GM12878 (cell line): ENCODE measurements at regions not wholly inside any gene's neighbourhood (a gene's known extent, or its start where the extent isn't known, plus 50 kb on each side); places are given as distances from the start of the nearest gene placed in this dataset.

Experiments
- ATAC-seq: fragments of 200-7000 bp; cut with Tn5 transposase; 3 replicates; pipeline ENCODE4 v1.9.1; 2020; ENCODE audit warnings: mild to moderate bottlenecking, moderate library complexity
- BruUV-seq: library from RNA; stranded (reverse); fragments of 400-500 nt; replicated peaks from 2 replicates; lab custom pipeline; 2021; lab: Mats Ljungman, UMichigan
- CTCF ChIA-PET: fragments of 300-600 bp; sonication (Branson Sonifier 250); formaldehyde crosslinking; extraction: SDS; loops from one replicate; lab custom pipeline; 2021; ENCODE audit warnings: inconsistent platforms; lab: Yijun Ruan, JAX
- POLR2A ChIA-PET: fragments of 350-600 bp; formaldehyde crosslinking; extraction: SDS; loops from one replicate; lab custom pipeline; 2021; ENCODE audit warnings: inconsistent platforms; lab: Charles Lee
- RAD21 ChIA-PET: fragments of 300-600 bp; sonication (Branson Sonifier 250); formaldehyde crosslinking; loops from one replicate; lab custom pipeline; 2023; ENCODE audit warnings: antibody characterized with exemption; ENCODE audit not compliant: unreplicated experiment; lab: Charles Lee
- SMC1A ChIA-PET: fragments of 300-600 bp; sonication (Branson Sonifier 250); formaldehyde crosslinking; loops from one replicate; lab custom pipeline; 2023; ENCODE audit not compliant: unreplicated experiment, uncharacterized antibody; lab: Charles Lee
- DNase-seq: peaks from one replicate; pipeline ENCODE4 v3.0.0-alpha.2; 2011; ENCODE audit warnings: low read depth, low spot score
- FAIRE-seq: peaks from 3 replicates; lab custom pipeline; 2011; peaks lifted over from hg19 to GRCh38; lab: Jason Lieb, UNC
- H2AFZ ChIP-seq: 2 replicates; pipeline ENCODE4 v1.6.0; 2011; ENCODE audit warnings: low read depth, low read length, control low read depth; ENCODE audit not compliant: control insufficient read depth
- H3K27ac ChIP-seq: 2 replicates; pipeline ENCODE4 v1.5.1; 2011; ENCODE audit warnings: control low read depth; ENCODE audit not compliant: control insufficient read depth, insufficient read depth
- H3K27me3 ChIP-seq, 2 experiments: replicated peaks in 1 of 2; 2 replicates each; pipeline versions ENCODE4 v1.6.0 to v1.6.1; 2011; ENCODE audit warnings: low read length in 1 of 2; ENCODE audit not compliant: control insufficient read depth in 2 of 2, insufficient read depth in 2 of 2
- H3K36me3 ChIP-seq, 2 experiments: 2 replicates each; pipeline ENCODE4 v1.5.1; 2011; ENCODE audit warnings: low read length in 1 of 2; ENCODE audit not compliant: control insufficient read depth in 2 of 2, insufficient read depth in 2 of 2
- H3K4me1 ChIP-seq: 2 replicates; pipeline ENCODE4 v1.6.1; 2011; ENCODE audit warnings: mild to moderate bottlenecking, low read length, moderate library complexity, mixed read lengths; ENCODE audit not compliant: control insufficient read depth, insufficient read depth
- H3K4me2 ChIP-seq: 2 replicates; pipeline ENCODE4 v1.6.0; 2011; ENCODE audit warnings: control low read depth; ENCODE audit not compliant: control insufficient read depth, insufficient read depth
- H3K4me3 ChIP-seq: fragments of 200-600 bp; sonication (generic); 2 replicates; pipeline ENCODE4 v1.5.1; 2016
- H3K79me2 ChIP-seq: 2 replicates; pipeline ENCODE4 v1.6.0; 2011; ENCODE audit warnings: low read length; ENCODE audit not compliant: control insufficient read depth, insufficient read depth
- H3K9ac ChIP-seq: 2 replicates; pipeline ENCODE4 v1.8.0; 2011; ENCODE audit warnings: low read length, control low read depth, mixed read lengths; ENCODE audit not compliant: control insufficient read depth, insufficient read depth
- H3K9me3 ChIP-seq: replicated peaks from 3 replicates; pipeline ENCODE4 v1.5.1; 2011; ENCODE audit warnings: mild to moderate bottlenecking, low read length; ENCODE audit not compliant: control insufficient read depth, insufficient read depth
- H4K20me1 ChIP-seq: 2 replicates; pipeline ENCODE4 v1.6.0; 2011; ENCODE audit not compliant: control insufficient read depth, insufficient read depth
- E4F1 ChIP-seq: fragments of 450-650 bp; IDR thresholded peaks from 2 replicates; pipeline ENCODE4 v1.6.1; 2018; ENCODE audit warnings: borderline replicate concordance, mild to moderate bottlenecking; ENCODE audit not compliant: partially characterized antibody
- FOXM1 ChIP-seq: IDR thresholded peaks from 2 replicates; pipeline ENCODE4 v1.6.1; 2012; ENCODE audit warnings: low read depth, mild to moderate bottlenecking, inconsistent platforms, low read length, moderate library complexity
- HDGF ChIP-seq: fragments of 450-650 bp; IDR thresholded peaks from 2 replicates; pipeline ENCODE4 v1.6.1; 2016; ENCODE audit warnings: antibody characterized with exemption
- IRF5 ChIP-seq: fragments of 450-650 bp; IDR thresholded peaks from 2 replicates; pipeline ENCODE4 v1.6.1; 2017; ENCODE audit warnings: borderline replicate concordance
- JUNB ChIP-seq: IDR thresholded peaks from 2 replicates; pipeline ENCODE4 v1.6.1; 2016; ENCODE audit warnings: antibody characterized with exemption, mild to moderate bottlenecking
- JUND ChIP-seq: IDR thresholded peaks from 2 replicates; pipeline ENCODE4 v1.6.1; 2012; ENCODE audit warnings: low read depth, mild to moderate bottlenecking, low read length, improper control_type of control experiment, moderate library complexity
- MEF2A ChIP-seq: IDR thresholded peaks from 2 replicates; pipeline ENCODE4 v1.6.1; 2011; ENCODE audit warnings: low read depth, mild to moderate bottlenecking, low read length, moderate library complexity; ENCODE audit not compliant: insufficient read depth
- MXI1 ChIP-seq: fragments of 150-350 bp; IDR thresholded peaks from 2 replicates; pipeline ENCODE4 v1.6.1; 2011; ENCODE audit warnings: low read depth, mild to moderate bottlenecking, inconsistent platforms, low read length, improper control_type of control experiment
- NFYB ChIP-seq: IDR thresholded peaks from 2 replicates; pipeline ENCODE4 v1.6.1; 2011; ENCODE audit warnings: low read depth, mild to moderate bottlenecking, low read length, improper control_type of control experiment, moderate library complexity; ENCODE audit not compliant: insufficient read depth
- NR2C2 ChIP-seq: IDR thresholded peaks from 2 replicates; pipeline ENCODE4 v1.6.1; 2011; ENCODE audit warnings: borderline replicate concordance, low read depth; ENCODE audit not compliant: control insufficient read depth, insufficient read length
- PAX5 ChIP-seq: IDR thresholded peaks from 2 replicates; pipeline ENCODE4 v1.6.1; 2011; ENCODE audit warnings: low read depth, low read length, borderline replicate concordance
- RAD21 ChIP-seq: IDR thresholded peaks from 2 replicates; pipeline ENCODE4 v1.6.1; 2011; ENCODE audit warnings: mild to moderate bottlenecking, low read depth, low read length, moderate library complexity; ENCODE audit not compliant: insufficient read depth
- SIN3A ChIP-seq: IDR thresholded peaks from 2 replicates; pipeline ENCODE4 v1.6.1; 2012; ENCODE audit warnings: low read depth, low read length, improper control_type of control experiment
- SIX5 ChIP-seq: IDR thresholded peaks from 2 replicates; pipeline ENCODE4 v1.6.1; 2011; ENCODE audit warnings: mild to moderate bottlenecking, low read depth, low read length, moderate library complexity; ENCODE audit not compliant: severe bottlenecking
- YBX1 ChIP-seq: fragments of 450-650 bp; IDR thresholded peaks from 2 replicates; pipeline ENCODE4 v1.6.1; 2016; ENCODE audit warnings: antibody characterized with exemption
- ZBTB4 ChIP-seq: fragments of 450-650 bp; formaldehyde crosslinking; IDR thresholded peaks from 2 replicates; pipeline ENCODE4 v1.4.0; 2022; ENCODE audit warnings: mild to moderate bottlenecking, moderate library complexity
- WGBS: methylation state at CpG from one replicate; pipeline ENCODE4 v1.1.6; 2016; ENCODE audit warnings: low lambda C conversion rate; ENCODE audit not compliant: insufficient replicate concordance, insufficient coverage; ENCODE audit errors: missing lambda C conversion rate; 5-methylcytosine and 5-hydroxymethylcytosine counted together
- in situ Hi-C: fragments of 300-500 bp; cut with MboI; formaldehyde crosslinking; loops from 9 replicates; pipeline ENCODE4 v1.14.3; 2018; ENCODE audit warnings: mixed read lengths
- intact Hi-C: fragments of 100-400 bp; cut with micrococcal nuclease; formaldehyde crosslinking; loops from one replicate; pipeline ENCODE4 v1.14.2; 2022; ENCODE audit not compliant: unreplicated experiment

- TF ChIP-seq NFYB = no peak
- no peak for TF ChIP-seq YBX1
- TF ChIP-seq JUND = no peak
- no peak for TF ChIP-seq MXI1
Observed at GRCh38 chr15:94943888-94944287, 712.5 kb downstream of the MCTP2 start (continued).

GRCh38 chr15:94951538-94951937 lies 720.2 kb downstream of the MCTP2 start:
- H3K9ac ChIP-seq = no peak overlapping the region
- H3K4me2 ChIP-seq = no peak overlapping the region
- H3K4me3 ChIP-seq = no peak overlapping the region
- intact Hi-C loops (no loop called here), in situ Hi-C loops (no loop called here)
- FAIRE-seq = no peak
- CTCF ChIA-PET = no interaction called here
- H4K20me1 ChIP-seq = no peaks in the 10 kb centered on the region
- RAD21 ChIA-PET = no interaction called here
- no TSS peak for BruUV-seq
- H3K36me3 ChIP-seq = no peaks in the 10 kb centered on the region
- 17% methylated on average over 2 of the region's 2 CpGs for WGBS
- H3K79me2 ChIP-seq = no peaks in the 10 kb centered on the region
- no peak overlapping the region for H3K27ac ChIP-seq
- H2AFZ ChIP-seq = no peak overlapping the region
- H3K27me3 ChIP-seq = no peaks in the 10 kb centered on the region
- no peaks in the 10 kb centered on the region for H3K9me3 ChIP-seq
- H3K4me1 ChIP-seq = no peaks in the 10 kb centered on the region
- no peak for ATAC-seq
- POLR2A ChIA-PET = no interaction called here
- SMC1A ChIA-PET = no interaction called here
- no peak for DNase-seq
- TF ChIP-seq FOXM1 (no peak), SIX5 (no peak), PAX5 (no peak), MEF2A (no peak), SIN3A (no peak), E4F1 (no peak), RAD21 (no peak), JUNB (no peak), ZBTB4 (CRISPR knock-in tag) (no peak), NR2C2 (no peak), HDGF (no peak), IRF5 (no peak)
